GM12874 (cell line): ENCODE measurements at regions not wholly inside any gene's neighbourhood (a gene's known extent, or its start where the extent isn't known, plus 50 kb on each side); places are given as distances from the start of the nearest gene placed in this dataset.

Source experiments
- CTCF ChIP-seq: IDR thresholded peaks from 2 replicates; pipeline ENCODE4 v1.5.1; 2011; ENCODE audit warnings: low read depth, mild to moderate bottlenecking, control low read depth, low read length, moderate library complexity; ENCODE audit not compliant: insufficient read depth

- no peak for TF ChIP-seq CTCF
Measured at GRCh38 chr5:145124806-145125205, 710.3 kb downstream of the PRELID2 start.

GRCh38 chr5:145118611-145119010 is 716.5 kb downstream of the PRELID2 start:
- no peak for TF ChIP-seq CTCF

- TF ChIP-seq CTCF, result no peak
Measured at GRCh38 chr5:145118127-145118526, 717.0 kb downstream of the PRELID2 start.

GRCh38 chr5:145117285-145117684 is 717.9 kb downstream of the PRELID2 start:
- TF ChIP-seq CTCF, result no peak

GRCh38 chr5:145111420-145111819 is 723.7 kb downstream of the PRELID2 start:
- no peak for TF ChIP-seq CTCF

GRCh38 chr5:145110834-145111233 is 724.3 kb downstream of the PRELID2 start:
- TF ChIP-seq CTCF, result no peak

- TF ChIP-seq CTCF, result no peak
Measured at GRCh38 chr5:145110181-145110580, 725.0 kb downstream of the PRELID2 start.

GRCh38 chr5:145105384-145105783 is 729.8 kb downstream of the PRELID2 start:
- no peak for TF ChIP-seq CTCF
